Fibroblast of skin of left quadriceps (primary cell): ENCODE measurements at regions not wholly inside any gene's neighbourhood (a gene's known extent, or its start where the extent isn't known, plus 50 kb on each side); places are given as distances from the start of the nearest gene placed in this dataset.
"Not testable (repeated sequence)": the region's sequence is repeated elsewhere in the genome, so short reads cannot be mapped to it uniquely, and the experiment has no call there.

Source experiments
- DNase-seq, 2 experiments: peaks; one replicate each; pipeline ENCODE4 v3.0.0-alpha.2; 2013; ENCODE audit warnings: low read depth in 2 of 2

DNA sequence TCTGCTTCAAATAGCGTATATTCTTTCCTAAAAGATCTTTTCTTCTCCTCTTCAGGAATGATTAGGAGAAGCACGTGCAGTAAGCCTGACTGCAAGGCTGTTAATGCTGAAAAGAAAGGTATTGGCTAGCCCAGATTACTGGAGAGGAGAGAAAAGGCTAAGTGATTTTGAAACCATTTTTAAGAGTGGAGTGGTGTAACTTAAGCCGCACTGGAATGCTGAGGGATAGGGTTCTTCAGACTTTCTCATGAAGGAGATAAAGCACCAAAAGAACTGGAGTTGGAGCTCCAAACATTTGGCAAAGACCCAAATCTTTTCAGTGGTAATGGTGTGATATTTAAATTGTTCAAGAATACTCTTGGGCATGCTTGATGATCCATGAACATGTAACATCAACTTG, 388.3 kb downstream of the COG6 start:
- DNase-seq, result no peak

DNA sequence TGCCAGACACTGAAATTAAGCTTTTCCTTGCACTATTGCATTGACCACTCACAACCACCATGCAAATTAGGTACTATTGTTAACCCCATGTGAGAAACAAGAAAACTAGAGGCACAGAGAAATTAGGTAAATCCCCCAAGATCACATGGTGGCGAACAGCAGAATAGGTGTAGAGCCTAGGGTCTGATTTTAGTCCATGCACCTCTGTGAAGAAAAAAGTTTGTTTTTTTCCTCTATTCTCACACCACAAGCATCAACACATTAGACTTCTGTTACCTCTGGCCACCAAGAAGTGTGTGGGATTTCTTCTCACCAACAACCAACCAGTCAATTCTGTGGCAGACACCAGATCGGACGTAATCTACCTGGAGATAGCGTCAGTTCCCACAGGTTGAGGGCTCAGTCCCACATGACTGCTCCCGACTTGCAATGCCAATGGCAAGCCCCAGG, 391.9 kb downstream of the COG6 start:
- no peak for DNase-seq

DNA sequence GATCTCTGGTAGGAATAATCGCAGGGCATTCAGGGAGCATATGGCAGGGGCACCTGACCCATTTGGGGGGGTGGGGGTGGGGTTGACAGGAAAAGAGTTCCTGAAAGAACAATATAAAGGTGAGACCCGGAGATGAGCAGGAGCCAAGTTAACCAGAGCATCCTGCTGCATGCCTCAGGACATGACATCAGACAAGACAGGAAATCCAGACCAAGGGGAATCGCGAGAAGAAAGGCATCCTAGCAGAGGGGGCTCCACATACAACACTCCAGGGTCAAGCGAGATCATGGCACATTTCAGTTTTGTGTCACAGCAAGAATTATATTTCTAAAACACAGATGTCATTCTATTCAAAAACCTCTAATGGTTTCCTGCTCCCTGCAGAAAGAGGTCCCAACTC, 393.1 kb downstream of the COG6 start:
- DNase-seq, result no peak

DNA sequence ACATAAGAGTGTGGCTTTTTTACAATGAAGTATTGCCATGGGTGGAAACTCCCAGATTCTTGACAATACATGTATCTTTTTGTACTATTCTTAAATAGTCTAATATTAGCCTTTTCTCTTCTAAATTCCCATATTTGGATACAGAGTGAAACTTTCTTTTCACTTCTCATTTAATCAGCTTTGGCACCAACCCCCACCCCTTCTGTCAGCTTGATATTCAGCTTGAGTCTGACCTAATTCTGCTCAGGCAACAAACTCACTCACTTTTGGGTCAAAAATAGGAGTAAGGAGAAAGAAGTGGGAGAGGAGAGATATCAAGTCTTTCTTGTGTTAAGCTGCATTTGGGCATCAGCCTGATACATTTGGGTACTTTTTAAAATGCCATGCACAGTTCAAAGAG, 397.5 kb downstream of the COG6 start:
- no peak for DNase-seq

DNA sequence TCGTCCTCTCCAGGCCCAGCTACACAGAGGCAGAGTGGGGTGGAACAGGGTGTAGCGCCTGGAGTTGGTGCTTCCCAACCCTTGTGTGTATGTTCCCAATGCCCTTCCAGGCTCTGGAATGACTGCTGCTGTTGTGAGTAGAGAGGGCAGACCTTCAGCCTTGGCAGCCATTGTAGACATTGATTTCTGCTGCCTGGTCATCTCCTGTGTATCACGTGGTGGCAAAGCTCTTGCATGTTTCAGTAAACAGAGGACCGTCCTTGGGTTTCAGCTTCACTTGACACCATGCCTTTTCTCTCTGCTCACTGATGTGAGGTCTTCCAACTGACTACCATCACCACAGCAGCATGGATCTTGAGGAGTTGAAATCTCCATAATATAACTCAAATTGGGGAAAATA, 397.9 kb downstream of the COG6 start:
- DNase-seq, result no peak

DNA sequence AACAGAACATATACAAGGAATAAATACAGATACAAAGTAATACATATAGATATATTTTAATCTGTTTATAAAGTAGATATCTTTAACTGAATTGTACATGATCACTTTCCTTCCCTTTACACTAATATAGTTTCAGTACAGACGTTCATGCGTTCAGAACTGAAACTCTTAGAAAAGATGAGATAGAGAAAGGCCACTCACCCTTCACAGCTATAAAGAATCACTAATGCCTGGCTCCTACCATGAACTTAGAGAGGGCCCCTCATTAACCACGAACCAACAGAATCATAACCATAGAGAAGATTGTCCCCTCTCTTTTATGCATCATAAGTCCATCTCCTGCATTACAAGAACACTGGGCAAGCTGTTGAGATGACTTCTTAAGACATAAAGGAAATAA, 399.0 kb downstream of the COG6 start:
- DNase-seq, result not testable (repeated sequence)

DNA sequence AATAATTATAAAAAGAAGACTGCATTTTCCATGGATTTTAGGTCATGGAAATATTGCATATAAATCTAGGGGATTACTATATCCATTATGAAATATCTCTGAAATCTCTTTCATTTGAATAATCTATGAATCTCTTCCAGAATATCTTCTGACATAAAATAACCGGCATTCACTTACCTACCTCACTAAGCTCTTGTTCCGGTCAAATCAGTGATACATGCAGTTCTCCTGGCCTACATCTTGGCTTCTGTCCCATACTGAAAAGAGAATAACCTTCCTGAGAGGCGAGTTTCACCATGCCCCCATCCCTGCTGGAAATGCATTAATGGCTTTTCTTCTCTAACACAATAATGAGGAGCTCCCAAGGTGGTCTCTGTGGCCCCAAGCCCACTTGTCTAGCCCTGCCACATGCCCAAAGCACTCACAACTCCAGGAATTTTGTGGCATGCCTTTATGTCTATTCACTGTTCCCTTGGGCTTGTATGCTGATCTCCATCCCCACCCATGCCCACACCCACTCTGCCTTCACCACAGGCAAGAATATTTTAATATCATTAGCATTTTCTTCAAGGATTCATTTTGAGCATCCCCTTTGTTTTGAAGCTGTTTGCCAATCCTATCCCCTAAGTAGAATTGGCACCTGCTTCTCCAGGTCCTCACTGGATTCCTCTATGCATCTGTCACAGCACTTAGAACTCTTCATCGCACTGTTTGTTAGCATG, 401.6 kb downstream of the COG6 start:
- DNase-seq, result no peak

DNA sequence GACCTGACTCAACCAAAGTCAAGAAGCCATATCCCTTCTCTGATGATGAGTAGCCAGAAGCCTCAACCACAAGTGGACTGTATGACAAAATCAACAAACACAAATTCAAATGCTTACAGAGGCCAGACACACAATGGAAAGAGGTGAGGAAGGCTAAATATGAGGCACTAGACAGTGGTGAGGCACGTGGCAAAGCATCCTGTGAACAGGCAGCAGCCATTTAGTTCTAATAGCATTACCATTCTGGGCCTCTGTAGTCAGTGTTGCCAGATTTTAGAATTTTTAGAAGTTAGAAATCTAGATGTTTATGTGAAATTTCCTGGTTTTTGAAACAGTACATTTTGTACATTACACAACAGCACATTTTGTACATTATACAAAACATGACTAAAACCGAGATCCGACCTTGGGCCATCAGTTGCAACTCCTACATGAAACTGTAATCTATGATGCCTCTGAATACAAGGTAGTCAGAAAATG, 403.3 kb downstream of the COG6 start:
- DNase-seq, result no peak

DNA sequence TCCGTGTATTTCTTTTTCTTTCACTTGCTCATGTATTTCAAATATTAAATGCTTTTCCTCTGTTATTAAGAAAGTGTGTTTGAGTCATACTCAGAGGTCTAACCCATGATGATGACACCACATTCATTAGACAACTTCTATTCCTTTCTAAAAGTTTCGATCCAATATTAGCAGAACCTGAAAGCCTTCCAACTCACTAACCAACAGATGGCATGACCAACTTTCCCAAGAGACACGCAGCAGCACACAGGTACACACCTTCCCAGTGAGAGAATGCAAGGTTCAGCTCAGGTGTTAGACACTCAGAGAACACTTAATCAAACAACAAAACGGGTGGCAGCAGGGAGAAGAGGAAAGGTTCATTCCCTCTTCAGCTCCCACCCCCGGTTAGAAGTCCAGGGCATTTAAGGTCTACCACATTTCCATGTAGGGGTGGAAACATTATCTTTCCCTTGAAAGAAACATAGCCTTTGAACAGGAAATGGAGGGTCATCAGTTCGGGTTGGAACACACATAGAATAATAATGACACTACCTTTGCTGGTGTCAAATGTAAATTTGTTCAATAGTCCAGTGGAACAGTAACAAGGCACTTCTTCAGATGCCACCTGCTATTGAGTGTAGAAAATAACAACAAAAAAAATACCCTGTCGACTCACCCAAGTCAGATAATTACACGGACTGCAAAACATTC, 404.2 kb downstream of the COG6 start:
- DNase-seq, result no peak

DNA sequence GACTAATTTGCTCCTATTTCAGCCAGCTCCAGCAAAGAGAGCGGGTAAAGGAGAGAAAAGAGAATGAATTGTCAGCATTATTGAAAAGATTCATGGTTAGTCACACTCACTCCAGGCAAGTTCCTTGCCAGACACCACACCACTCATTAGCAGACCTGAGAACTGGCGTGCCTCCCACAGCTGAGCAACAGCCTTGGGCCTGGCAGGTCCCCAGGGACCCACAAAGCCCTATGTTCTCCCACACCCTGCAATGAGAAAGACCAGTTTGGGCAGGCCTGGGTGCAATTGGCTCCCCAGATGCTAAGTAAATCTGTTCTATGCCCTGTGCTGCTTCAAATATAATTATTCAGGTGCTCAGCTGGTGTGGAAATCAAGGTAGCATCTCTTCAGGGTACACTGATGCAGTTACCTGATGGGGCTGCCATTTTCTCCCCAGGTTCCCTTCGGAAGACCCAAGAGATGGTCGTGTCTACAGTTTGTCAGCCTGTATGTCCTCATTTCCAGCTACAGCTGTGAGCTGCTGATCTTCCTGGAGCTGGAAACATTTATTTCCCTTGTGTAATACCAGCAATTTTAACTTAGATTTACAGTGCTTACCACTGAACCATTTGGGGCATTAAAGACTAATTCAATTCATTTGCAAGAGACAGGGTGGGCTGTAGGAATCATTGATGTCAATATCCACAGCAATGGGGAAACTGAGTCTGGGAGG, 405.0 kb downstream of the COG6 start:
- DNase-seq, result peak; percentile 47 to 52

DNA sequence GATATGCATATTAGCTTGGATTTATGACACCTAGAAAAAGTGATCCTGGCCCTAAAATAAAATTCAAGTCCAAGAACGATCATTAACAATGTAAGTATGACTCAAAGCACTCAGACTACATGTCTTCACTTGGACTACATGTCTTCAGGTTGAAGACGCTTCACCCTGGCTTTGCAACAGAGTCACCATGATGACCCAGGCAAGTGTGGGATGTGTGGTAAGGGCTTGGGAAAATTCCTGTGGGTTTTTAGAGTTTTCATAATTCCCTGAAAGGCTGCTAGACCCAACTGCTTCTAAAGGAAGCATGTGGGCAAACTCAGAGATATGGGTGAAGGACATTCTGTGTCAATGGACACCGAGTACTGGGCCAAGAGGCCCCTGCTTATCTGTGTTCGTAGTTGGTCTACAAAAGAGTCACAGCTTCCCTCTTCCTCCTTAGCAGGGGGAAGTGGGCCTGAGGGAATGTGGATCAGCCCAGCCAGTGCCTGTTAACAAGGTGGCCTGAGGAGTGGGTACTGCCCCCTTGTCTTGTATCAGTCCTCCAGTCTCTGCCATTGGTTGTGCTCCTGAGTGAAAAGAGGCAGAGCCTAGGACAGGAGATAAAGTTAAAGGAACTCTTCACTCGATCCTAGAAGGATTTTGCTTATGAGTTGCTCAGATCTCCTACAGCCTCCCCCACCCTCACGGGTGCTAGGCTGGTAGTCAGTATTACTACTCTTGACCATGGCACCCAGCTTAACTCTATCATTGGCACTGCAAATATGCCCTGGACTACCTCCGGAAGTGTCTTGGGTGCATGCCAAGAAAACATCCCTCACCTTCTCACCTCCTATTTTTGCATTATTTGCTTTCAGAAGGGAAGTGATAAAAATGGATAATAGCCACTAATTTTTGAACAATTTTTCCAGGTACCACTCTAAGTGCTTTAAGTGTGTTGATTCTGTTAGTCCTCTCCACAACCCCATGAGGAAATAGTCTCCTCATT, 406.3 kb downstream of the COG6 start:
- no peak for DNase-seq

DNA sequence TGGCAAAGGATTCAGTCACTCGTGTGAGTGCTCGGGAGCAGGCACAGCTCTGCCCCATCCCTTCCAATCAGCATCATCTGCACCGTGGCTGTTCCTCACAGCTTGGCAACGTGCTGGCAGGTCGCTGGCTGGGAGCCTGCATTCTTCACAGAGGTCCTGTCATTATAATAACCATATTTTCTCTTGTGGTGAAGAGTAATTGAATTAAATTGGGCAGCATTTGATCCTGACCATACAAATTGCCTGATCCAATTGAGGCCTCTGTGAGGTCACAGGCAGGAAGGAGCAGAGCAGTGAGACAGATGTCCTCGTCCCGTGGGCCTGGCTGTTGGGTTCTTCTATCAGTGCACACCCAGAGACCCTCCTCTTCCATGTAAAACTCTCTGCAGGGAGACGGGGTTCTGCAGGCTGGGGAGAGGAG, 407.8 kb downstream of the COG6 start:
- DNase-seq, result no peak

DNA sequence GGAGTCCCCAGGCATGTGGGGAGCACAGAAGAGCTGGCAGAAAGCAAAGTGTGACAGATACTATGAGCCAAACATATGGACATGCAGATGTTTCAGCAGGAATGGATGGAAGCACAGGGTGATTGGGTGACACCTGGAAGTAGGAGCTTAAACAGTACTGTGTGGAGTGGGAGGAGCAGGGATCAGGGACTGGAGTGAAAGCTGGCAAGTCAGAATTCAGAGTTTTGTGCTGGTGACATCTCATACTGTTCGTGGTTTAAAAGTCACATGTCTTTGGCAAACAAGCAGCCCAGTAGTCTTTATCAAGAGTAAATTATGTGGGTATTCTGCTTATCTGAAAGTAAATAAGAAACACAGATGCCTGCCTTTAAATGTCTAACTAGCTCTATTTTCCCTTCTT, 408.2 kb downstream of the COG6 start:
- DNase-seq, result no peak

DNA sequence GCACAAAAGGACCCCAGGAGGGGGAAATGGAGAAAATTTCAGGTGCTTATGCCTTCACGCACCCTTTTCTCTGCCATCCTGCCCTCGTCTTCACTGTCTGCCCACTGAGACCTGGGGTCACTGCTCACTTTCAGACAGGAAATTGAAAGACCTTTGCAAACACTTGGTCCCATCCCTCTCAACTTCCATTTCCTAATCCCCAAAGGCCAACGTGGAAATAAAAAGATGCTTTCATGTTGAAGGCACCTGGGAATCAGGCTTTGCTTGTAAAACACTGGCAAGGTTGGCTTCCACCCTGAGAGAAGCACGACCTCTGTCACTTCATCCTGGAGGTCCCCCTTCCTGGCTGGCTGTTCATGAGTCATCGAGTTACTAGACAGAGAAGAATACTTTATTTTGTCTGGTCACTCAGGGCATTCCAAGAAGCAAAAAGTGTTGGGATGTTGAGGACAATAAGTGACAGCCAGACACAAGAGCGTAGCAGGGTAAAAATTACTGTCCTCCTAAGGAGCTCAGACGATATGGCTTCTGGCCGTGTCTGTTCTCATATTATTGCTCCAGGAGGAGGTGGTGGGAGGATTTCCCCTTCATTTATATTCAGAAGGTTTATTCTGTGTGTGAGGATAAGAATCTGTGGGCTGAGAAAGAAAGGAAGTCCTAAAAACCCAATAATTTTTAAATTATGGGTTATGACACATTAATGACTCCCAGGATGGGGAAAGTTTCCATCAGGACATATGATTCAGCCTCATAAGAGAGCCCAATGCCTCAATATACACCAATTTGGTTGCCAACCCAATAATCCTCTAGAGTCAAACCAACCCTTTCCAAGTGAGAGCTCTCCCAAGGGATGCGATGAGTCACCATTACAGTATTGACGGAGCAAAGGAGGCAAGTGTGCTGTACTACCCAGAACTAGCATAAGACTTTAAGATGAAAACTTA, 409.0 kb downstream of the COG6 start:
- peak; percentile 97 to 98 for DNase-seq

DNA sequence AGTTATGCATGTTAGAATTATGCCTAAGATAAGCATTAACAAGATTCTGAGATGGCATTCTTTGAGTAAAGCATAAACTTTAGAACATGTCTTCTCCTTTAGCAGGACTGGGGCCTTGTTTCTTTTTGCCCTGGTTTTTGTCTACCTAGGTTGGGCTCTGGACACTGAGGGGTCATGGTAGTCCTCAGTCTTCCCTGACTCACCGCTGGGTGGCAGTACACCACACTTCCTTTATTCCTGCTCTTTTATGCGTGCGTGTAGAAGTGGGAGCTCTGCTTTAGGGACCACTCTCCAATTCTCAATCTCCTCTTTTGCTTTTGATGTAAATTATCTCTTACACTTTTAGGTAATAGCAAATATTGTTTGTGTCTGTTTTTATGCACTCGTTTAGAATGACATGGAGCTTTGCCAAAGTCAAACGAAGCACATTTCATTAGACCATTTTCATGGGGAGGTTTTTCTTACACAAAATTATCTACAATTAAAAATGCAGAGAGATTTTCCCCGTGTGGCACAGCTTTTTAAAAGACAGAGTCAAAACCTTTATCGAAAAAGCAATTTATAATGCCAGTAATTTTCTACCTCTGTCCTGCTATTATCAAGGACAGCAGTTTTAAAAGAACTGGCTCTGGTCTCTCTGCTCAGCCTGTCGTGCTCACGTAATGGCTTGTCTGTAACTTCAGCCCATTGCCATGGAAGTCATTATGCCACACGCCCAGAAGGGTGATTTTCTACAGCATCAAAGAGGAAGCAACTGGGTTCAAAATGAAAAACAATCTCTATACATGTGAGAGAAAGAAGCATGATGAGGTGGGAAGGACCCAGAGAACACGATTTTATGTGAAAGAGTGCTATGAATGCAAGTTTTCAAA, 413.9 kb downstream of the COG6 start:
- DNase-seq, result peak; percentile 20 to 23

DNA sequence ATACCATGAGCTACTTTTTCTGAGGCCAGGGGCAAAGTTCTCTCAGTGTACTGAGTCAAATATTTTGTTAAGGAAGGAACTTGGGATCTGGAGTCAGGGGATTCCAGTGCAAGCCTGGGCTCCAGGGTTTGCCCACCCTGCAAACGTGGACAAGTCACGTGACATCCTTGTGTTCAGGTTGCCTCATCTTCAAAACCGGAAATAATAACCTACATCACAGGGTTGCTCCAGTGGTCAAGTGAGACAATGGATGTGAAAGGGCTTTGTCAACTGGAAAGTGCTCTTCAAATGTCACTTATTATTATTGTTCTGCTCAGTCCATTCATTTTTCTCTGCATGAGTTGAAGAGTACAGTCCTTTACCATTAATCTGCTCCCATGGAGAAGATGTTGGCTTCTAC, 414.9 kb downstream of the COG6 start:
- no peak for DNase-seq

DNA sequence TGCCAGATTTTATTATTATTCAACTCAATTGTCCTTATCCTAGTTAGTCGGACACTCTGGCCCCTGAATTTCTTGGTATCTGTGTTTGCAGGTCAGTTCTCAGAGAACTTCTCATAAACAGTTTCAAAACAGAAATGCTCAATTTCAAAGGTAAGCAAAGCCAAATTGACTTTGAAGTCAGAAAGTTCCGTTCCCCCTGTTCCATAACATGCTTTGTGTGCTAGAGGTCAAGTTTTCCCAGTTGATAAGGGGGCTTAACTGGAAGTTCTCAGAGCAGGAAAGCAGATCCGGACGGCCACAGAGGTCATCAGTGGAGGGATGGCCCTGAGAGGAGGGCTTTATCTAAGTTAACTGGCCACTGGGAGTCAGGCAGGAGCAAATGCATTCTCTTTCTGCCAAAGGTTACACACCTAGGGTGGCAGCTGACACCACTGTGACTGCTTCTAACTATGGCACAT, 417.2 kb downstream of the COG6 start:
- DNase-seq, result no peak

DNA sequence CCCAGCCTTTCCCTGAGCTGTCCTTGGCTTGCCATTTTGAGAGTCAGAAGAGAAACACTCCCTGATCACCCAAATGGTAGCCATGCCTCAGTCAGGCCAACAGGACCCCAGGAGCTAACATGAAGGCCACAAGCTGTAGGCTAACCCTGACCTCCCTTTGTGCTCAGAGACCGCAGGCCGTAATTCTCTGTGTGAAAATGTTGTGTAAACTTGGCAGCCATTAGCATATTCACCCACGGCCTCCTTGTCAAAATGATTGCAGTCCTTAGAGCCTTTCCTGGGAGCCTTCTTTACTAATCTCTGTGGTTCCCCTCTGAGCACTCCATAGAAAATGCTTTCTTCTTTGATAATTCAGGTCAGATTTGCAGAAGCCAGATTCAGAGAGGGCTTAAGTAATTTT, 418.9 kb downstream of the COG6 start:
- no peak for DNase-seq

DNA sequence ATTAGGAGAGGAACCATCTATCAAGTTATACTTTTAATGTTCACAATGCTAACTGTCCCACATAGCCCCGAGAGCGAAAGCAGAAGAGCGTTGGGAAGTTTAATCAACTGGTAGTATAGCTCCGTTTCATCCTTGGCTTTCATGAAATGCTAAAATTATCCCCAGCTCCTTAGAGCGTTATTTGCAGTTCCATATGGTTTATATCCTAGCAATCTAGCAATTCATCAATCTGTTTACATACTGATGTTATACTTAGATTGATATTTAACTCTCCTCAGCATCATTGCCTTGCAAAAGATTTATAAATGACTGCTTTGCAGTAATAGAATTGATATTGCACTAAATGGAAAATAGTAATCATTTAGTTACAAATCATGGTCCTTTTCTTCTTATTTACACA, 419.8 kb downstream of the COG6 start:
- DNase-seq, result no peak
